Activated T-cell treated with anti-CD3 and anti-CD28 coated beads for 48 hours (primary cell): ENCODE measurements at regions not wholly inside any gene's neighbourhood (a gene's known extent, or its start where the extent isn't known, plus 50 kb on each side); places are given as distances from the start of the nearest gene placed in this dataset.

Experiments used
- DNase-seq: peaks from one replicate; pipeline ENCODE4 v3.0.0-alpha.2; 2020; ENCODE audit warnings: low read depth

DNA sequence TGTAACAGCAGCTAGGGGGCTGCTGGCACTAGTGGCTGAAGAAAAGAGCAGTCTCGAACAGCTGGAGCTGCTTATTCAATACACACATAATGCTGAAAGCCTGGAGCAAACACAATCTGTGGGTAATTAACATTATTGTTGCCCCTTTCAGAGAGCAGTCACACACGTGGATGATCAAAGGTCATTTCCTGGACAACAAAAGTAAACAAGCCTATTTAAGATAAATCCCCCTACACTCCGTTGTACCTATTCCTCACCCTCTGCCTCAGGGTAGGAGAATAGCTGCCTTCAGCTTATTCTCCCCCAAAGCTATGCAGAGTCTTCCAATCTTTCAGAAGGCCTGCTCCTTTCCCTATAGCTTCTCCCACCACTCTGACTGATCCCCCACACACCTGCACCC, 803.9 kb downstream of the C4orf33 start:
- DNase-seq: no peak

DNA sequence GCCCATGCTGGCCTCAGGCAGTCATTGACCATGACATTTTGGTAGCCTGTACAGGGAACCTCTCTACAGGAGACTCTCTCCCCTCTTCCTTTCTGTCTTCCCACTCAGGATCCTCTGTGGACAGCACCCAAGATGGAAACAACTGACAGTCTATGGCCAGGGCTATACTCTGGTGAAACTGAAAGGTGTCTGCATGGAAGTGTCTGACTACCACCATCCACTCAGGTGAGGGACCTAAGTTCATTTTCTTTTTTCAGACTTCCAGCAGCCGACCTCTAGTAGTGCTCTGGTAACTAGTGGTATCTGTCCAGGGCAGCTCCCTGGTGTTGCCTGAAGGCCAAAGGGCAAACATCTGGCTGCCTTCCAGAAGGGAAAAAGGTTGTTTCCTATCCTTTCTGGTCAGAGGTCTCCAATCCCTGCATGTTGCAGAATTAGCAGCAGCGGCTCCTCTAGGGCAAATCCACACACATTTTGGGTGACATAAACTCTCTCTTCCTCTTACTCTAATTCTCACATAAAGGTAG, 804.5 kb downstream of the C4orf33 start:
- no peak for DNase-seq

DNA sequence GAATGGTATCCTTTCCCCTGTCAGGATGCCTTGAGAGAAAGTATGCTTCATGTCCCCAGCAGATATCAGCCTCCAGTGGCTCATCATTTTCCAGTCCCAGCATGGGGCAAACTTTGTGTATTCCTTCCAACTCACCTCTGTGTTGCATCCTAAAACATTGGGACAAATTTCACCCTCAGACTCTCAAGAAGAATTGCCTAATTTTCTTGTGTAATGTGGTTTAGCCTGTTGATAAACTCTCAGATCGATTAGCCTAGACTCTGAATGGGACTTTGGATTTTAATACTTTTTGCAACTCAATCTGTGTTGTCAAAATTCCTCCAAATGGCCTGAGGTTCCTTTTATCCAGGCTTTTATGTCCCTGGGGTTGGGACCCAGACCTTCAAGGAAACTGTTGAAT, 805.3 kb downstream of the C4orf33 start:
- no peak for DNase-seq

DNA sequence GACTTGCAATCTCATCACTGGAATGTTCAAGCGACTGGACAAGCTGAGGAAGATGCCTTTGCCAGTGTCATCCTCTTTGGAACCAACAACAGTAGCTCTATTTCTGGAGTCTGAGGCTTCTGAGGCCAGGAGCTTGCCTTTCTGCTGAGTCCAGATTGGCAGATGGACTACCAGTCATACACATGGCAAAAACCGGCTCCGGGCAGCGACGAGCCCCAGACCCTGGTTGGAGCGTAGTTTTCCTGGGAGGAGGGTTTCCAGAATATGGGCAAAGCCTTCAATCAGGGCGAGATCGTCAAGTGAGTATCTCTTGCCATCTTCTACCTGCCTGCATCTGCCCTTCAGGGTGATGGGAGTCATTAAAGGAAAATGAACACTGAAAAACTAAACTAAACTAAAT, 807.9 kb downstream of the C4orf33 start:
- no peak for DNase-seq

DNA sequence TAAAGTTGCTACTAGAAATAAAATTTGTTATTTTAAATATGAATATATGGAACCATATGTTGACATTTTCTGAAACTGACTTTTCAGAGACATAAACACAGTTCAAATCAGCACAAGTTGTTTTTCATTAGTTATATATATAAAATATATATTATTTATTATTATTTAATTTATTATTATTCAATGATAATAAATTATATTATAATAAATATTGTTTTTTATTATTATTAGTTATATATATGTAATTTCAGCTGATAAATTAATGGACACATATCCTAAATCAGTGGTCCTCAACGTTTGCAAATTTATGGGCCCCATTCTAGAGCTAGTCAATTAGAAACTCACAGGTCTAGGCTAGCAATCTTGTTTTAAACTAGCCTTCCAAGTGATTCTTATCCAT, 809.3 kb downstream of the C4orf33 start:
- no peak for DNase-seq

DNA sequence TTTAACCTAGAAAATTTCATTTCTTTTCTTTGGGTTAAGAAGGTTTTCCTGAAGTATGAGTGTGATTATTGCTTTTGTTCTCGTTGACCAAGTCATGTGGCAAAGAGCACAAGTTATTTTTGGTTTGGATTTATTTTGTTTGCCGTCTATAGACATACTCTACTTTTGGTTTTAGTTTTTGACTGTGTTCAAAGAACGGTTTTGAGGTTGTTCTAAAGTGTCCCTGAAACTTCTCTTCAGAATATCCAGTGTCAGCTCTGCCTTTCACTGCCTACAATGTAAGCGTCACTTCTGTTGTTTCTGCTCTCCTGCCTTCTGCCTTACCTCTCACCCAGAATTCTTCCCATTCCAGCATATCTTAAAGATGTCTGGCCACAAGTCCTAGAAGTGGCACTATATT, 812.2 kb downstream of the C4orf33 start:
- DNase-seq: no peak

DNA sequence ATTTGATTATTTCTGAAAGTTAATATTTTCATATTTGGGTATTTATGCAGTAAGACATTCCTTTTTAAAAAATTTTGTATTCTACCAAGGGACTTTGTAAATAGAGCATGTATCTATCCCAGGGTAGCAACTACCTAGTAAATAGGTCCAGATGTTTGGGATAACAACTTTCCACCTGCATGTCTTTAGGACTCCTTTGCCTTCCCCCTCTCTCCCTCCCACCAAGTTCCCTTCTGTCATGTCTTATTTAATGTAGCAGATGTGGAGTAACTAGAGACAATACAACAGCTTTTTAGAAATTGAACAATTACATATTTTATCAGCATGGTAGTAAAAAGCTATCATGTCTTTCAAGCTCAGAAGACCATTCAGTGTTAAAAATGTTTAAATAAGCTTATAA, 821.0 kb downstream of the C4orf33 start:
- DNase-seq: no peak

DNA sequence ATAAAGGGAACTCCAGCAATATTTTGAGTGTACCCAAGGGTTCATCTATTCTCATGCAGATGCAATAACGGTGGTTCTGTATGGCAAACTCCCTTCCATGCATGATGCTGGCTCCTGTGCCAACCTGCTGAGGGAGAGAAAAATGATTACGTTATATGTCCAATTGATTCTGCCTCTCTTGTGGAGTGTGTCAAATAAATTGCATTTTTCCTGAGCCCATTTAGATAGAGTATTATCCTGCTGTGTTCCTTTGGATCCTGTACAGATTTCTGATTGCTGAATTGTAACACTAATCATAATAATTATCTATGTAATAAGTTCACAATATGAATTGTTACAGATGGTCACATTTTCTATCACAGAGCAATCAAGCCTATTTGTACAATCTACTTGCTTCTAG, 821.7 kb downstream of the C4orf33 start:
- no peak for DNase-seq

DNA sequence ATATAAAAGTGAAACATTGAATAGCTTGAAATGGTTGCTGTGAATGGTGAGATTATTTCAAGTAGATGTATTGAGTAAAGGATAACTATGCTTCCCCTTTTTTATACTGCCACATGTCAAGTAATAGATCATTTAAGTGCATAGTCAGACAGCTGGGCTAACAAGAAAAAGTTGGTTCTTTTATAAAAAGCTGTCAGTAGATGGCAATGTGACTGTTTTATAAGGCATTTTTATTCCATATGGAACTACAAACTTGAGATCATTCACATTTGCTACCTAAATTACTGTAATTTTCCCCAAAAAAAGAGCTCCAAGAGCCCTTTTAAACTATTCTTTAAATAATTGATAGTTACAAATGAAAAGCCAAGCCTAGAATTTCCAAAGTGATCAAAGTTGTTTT, 831.0 kb downstream of the C4orf33 start:
- DNase-seq: no peak

DNA sequence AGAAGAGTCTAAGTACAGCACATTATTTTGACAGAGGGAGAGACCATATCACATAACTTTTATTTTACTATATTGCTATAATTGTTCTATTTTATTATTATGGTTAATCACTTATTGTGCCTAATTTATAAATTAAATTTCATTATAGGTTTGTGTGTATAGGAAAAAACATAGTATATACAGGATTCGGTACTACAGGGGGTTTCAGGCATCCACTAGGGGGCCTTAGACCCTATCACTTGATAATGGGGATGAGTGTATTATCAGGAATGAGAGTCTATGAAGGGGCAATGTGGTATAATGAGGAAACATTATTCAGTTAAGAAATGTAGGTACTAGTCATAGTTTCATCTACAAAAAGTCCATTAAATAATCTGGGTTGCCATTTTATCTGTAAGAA, 833.1 kb downstream of the C4orf33 start:
- DNase-seq: no peak

DNA sequence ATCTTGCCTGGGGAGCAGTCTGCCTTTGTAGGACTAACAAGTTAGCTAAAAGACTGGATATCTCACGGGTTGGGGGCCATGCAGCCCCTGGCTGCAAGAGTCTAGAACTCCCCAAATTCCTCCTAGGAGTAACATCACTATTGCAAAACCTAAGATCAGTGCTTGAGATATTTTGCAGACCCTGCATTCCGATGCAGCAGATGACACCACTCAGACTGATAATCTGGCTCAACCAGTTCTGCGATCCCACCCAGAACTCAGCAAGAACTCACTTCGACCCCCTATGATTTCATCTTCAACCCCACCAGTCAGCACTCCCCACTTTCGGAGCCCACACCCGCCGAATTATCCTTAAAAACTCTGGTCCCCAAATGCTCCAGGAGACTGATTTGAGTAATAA, 834.0 kb downstream of the C4orf33 start:
- DNase-seq: no peak

DNA sequence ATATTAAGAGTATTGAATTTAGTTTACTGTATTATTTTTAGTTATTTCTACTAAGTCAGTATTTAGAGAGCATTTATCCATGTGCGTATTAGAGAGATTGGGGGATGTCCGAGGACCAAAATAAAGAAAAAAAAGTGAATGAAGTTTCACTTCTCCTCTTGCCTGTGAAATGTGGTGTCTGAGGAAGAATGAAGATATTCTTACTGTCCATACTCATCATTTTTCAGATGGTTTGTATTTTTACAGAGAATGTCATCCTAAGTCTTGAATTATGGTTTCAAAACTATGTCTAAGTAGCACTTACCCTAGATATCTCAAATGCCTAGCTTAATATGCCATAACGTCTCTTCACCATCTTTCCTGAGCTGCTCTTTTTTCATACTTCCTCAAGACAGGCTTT, 854.3 kb downstream of the C4orf33 start:
- DNase-seq: no peak

DNA sequence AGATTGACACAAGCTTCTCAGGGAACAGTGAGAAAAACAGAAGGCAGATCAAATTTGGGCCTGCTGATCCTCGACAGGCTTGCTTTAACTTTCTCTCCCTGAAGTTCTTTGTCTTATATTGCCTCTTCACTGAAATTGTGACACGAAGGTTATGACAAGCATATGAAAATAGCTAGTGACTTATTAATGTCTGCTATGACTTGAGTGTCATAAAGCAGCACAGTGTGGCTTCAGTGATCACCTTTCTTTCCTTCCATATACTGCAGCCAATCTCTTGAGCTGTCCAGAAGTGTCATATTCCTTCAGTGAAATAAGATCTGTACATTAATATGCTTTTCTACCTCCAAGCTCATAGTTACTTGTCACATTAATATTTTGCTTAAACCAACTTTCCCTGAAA, 870.2 kb downstream of the C4orf33 start:
- no peak for DNase-seq

DNA sequence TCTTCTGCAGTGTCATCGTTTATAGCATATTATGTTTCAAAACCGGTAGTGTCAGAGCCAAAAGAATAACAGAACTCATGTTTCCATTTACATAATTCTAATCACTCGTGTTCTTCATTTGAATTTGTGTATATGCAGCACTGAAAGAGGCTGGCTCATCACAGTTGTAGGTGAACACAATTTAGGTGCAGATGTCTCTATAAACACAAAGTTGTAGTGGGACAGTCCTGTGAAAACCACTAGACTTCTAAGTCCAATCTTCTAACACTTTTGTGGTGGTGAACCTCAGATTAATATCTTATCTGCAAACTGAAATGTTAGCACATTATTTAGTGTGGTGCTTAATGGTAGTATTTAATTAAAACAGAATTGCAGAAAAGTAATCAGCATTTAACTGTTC, 872.4 kb downstream of the C4orf33 start:
- DNase-seq: no peak

DNA sequence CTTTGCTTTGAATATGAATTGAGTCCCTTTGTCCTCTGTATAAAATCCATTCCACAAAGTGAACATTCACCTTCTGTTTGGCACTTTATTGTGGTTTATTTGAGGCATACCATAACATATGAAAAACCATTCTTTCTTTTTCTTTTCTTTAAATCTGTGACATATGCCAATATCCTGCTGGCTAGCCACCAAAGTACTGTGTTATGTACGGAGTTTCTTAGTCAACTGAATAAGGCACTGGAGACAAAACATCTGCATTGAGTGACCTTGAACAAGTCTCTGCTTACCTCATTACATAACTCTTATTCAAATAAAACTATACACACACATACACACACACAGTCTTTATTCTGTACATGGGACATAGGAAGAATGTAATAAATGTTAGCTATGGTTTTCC, 872.8 kb downstream of the C4orf33 start:
- DNase-seq: no peak

DNA sequence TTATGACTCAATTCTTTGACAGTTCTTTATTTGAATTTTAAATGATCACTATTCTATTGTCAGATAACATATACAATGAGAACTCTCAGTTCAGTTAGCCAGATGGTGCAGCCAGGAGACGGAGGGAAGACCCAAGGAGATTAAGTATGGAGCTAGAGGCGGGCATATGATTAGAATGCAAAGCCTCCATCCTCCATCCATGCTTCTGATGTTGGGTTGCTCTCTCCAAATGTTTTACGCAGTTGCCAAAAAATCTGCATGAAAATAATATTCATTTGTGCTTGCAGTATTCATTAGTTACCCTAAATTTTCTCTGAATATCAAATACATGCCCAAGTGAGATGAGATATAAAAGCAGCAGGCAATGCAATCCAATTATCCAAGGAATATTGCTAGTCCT, 874.8 kb downstream of the C4orf33 start:
- no peak for DNase-seq

DNA sequence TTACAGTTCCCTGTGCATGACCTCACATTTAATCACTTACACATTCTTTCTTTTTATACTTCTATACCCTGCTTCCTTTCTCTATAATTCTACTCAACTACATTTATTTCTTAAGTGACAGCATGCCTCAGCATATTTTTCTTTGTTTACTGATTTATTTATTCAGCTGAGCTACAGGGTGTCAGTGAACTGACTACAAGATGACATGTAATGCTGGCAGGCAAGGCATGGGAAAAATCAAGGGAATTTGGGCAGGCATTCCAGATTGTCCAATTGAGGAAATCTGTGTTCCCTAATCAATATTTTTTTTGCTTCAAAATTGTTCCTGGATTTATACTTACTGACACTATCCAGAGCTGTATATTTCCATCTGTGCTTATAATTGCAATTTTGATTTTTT, 875.5 kb downstream of the C4orf33 start:
- DNase-seq: no peak

DNA sequence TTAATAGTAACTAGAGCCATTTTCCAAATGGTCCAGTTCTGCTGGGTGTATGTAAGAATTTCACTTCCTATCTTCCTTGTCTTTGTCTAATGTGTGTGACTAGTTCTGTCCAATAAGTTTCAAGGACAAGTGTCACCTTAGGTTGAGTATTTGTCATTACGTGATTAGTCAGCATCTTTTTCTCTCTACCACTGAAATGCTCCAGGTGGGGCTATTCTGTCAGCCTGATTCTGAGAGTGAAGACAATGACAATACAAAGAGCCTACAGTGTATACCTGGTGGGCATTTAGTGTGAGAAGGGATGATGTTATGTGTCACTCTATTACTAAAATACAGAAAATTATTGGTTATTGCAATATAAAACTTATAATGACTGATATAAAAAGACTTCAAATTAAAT, 876.3 kb downstream of the C4orf33 start:
- no peak for DNase-seq

DNA sequence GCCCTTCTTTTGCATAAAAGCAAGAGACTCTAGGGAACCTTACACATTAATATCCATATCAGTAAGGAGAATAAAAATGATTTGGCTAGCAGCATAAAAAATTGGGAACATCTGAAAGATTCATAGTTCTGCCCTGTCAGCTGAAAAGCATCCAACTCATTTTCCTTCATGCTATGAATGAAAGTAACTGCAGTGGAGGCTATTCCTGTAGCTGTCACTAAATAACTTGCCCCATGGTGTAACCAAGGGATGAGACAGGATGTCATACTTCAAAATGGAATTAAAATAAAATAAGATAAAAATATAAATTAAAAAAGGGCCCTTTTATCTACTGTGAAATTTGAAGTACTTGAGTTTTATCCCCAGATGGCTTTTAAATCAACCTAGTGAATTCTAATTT, 878.8 kb downstream of the C4orf33 start:
- DNase-seq: no peak

DNA sequence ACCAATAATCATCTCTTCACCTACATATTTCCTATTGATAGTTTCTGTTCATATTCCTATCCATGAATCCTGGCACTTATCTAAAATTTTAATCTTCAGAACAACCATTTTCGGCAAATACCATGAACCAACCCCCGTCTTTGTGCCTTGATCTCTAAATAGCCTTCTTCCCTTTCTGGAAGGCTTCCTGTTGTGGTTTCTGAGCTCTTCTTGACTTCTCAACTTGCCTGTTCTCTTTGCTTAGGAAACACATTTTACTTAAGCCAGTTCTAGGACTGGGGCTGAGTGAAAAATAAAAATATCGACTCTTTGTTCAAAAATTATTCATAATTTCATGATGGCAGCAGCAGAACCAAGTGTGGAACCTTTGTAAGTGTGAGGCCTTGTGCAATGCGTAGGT, 882.4 kb downstream of the C4orf33 start:
- no peak for DNase-seq

DNA sequence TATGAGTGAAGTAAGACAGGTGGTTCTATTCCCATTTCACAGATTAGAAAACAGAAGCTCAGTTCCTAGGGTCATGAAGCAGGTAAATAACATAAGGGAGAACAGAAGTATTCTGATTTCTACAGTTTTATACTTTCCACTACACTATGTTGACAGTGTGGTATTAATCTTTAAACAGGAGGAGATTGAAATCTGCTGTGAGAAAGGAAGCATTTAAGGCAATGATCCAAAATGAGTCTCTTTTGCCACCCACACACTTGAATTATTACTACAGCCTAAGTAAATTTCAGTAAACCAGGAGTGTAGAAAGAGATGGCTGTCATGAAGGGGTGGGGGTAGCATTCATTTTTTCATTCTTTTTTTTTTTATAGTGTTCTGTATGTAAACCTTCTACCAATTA, 893.0 kb downstream of the C4orf33 start:
- no peak for DNase-seq

DNA sequence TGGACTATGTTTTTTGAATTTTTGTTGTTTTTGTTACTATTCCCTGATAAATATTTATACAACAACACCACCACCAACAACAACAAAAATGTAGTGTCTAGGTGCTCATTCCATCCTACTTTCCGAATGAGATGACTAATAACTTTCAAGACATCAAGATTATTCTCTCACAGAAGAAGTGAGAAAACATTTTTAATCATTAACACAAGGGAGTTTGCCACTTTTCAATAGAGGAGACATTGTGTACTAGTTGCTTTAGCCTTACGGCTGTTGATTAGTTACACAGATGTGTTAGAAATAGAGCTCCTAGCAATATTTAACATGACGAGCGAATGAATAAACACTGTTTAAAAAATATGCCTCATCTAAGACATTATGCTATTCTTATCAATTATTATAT, 898.8 kb downstream of the C4orf33 start:
- no peak for DNase-seq

DNA sequence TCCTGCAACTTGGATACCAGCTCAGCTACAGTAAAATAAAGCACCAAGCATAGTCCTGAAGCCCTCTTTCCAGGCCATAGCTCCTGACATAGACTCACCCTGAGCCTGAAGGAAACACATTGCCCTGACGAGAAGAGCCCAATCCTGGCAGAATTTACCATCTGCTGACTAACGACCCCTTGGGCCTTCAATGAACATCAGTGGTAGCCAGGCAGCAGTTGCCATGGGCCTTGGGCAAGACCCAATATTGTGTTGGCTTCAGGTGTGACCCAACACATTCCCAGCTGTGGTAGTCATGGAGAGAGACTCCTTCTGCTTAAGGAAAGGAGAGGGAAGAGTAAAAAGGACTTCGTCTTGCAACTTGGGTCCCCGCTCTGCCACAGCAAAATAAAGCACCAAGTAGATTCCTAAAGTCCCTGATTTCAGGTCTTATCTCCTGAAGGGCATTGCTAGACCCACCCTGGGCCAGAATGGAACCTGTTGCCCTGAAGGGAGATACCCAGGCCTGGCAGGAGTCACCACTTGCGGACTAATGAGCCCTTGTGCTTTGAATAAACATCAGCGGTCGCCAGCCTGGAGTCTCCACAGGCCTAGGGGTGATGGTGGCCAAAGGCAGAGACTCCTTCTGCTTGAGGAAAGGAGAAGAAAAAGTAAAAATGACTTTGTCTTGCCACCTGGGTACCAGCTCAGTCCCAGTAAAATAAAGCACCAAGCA, 902.6 kb downstream of the C4orf33 start:
- no peak for DNase-seq

DNA sequence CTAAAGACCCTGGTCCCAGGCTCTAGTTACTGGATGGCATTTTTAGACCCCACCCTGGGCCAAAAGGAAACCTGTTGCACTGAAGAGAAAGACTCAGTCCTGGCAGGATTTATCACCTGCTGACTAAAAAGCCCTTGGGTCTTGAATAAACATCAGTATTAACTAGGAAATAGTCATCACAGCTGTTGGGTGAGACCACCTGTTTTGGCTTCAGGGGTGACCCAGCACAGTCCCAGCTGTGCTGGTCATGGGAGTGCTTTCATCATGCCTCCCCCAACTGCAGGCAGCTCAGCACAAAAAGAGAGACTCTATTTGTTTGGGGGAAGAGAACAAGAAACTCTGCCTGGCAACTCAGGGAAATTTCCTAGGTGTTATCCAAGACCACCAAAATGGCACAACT, 903.2 kb downstream of the C4orf33 start:
- no peak for DNase-seq

DNA sequence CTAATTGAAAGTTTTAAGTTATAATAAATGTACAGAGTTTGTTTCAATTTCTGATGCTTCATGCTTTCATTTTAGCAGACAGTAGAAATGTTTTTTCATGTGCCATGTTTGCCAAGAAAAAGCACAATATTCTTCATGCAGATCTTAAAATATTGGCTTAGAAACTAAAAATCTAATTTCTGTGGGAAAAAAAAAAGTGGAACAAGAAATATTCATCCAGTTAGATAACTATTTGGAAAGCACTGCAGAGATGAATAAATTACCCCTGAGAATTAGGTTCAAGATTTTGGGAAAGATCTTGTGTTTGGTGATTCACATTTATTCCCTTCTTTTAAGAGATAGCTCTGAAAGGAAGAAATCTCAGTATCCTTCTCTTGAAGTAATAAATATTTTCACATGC, 912.5 kb downstream of the C4orf33 start:
- no peak for DNase-seq
